Type B pancreatic cell (in vitro differentiated cells): ENCODE measurements at regions not wholly inside any gene's neighbourhood (a gene's known extent, or its start where the extent isn't known, plus 50 kb on each side); places are given as distances from the start of the nearest gene placed in this dataset.

Experiments
- DNase-seq: peaks from one replicate; pipeline ENCODE4 v3.0.0; 2021; ENCODE audit warnings: mixed read lengths; ENCODE audit not compliant: unreplicated experiment; ENCODE audit errors: extremely low spot score
- H3K27ac Mint-ChIP-seq: 2 replicates; pipeline ENCODE4 v1.8.0; 2021; ENCODE audit warnings: mild to moderate bottlenecking, mixed read lengths
- H3K27me3 Mint-ChIP-seq: 2 replicates; pipeline ENCODE4 v1.8.0; 2021; ENCODE audit warnings: mixed read lengths
- H3K36me3 Mint-ChIP-seq: 2 replicates; pipeline ENCODE4 v1.8.0; 2021; ENCODE audit warnings: mixed read lengths
- H3K4me1 Mint-ChIP-seq: one replicate; pipeline ENCODE4 v1.8.0; 2021; ENCODE audit warnings: mixed read lengths; ENCODE audit not compliant: unreplicated experiment
- H3K4me3 Mint-ChIP-seq: 2 replicates; pipeline ENCODE4 v1.8.0; 2021; ENCODE audit warnings: mild to moderate bottlenecking, mixed read lengths
- H3K9me3 Mint-ChIP-seq: 2 replicates; pipeline ENCODE4 v1.8.0; 2021; ENCODE audit warnings: mixed read lengths
- CTCF ChIP-seq: fragments of 200-600 bp; sonication (generic); conservative IDR thresholded peaks from 2 replicates; pipeline ENCODE4 v1.5.0; 2021; ENCODE audit warnings: antibody characterized with exemption, mild to moderate bottlenecking

GRCh38 chr2:19046986-19047780, 311.2 kb downstream of the OSR1 start:
- no peak overlapping the region for H3K4me3 Mint-ChIP-seq
- no peaks in the 10 kb centered on the region for H3K27me3 Mint-ChIP-seq
- TF ChIP-seq CTCF, result no peak
- no peak overlapping the region for H3K27ac Mint-ChIP-seq
- peaks cover 12% of the 10 kb centered on the region for H3K4me1 Mint-ChIP-seq
- no peaks in the 10 kb centered on the region for H3K36me3 Mint-ChIP-seq
- no peak for DNase-seq
- H3K9me3 Mint-ChIP-seq, result no peaks in the 10 kb centered on the region

GRCh38 chr2:19045151-19045550, 313.3 kb downstream of the OSR1 start:
- Mint-ChIP-seq H3K36me3 (no peaks in the 10 kb centered on the region), H3K4me3 (no peak overlapping the region), H3K4me1 (peaks cover 16% of the 10 kb centered on the region), H3K27me3 (no peaks in the 10 kb centered on the region), H3K27ac (no peak overlapping the region), H3K9me3 (no peaks in the 10 kb centered on the region)
- no peak for TF ChIP-seq CTCF
- DNase-seq, result no peak

GRCh38 chr2:19043893-19044292, 314.5 kb downstream of the OSR1 start:
- no peak overlapping the region for H3K27ac Mint-ChIP-seq
- TF ChIP-seq CTCF, result no peak

GRCh38 chr2:19041434-19042041, 316.9 kb downstream of the OSR1 start:
- no peaks in the 10 kb centered on the region for H3K9me3 Mint-ChIP-seq
- no peak overlapping the region for H3K4me3 Mint-ChIP-seq
- H3K4me1 Mint-ChIP-seq, result peaks cover 16% of the 10 kb centered on the region
- H3K36me3 Mint-ChIP-seq, result no peaks in the 10 kb centered on the region
- no peak overlapping the region for H3K27ac Mint-ChIP-seq
- no peaks in the 10 kb centered on the region for H3K27me3 Mint-ChIP-seq
- no peak for TF ChIP-seq CTCF
- DNase-seq, result no peak

More at GRCh38 chr2:19043893-19044292, 314.5 kb downstream of the OSR1 start:
- H3K27me3 Mint-ChIP-seq, result no peaks in the 10 kb centered on the region
- H3K4me3 Mint-ChIP-seq, result no peak overlapping the region
- no peak for DNase-seq
- no peaks in the 10 kb centered on the region for H3K9me3 Mint-ChIP-seq
- peaks cover 13% of the 10 kb centered on the region for H3K4me1 Mint-ChIP-seq
- H3K36me3 Mint-ChIP-seq, result no peaks in the 10 kb centered on the region

GRCh38 chr2:19038071-19039015, 320.1 kb downstream of the OSR1 start:
- TF ChIP-seq CTCF, result no peak
- Mint-ChIP-seq H3K27me3 (no peaks in the 10 kb centered on the region), H3K36me3 (no peaks in the 10 kb centered on the region), H3K27ac (no peak overlapping the region), H3K4me1 (peaks cover 16% of the 10 kb centered on the region), H3K9me3 (no peaks in the 10 kb centered on the region), H3K4me3 (no peak overlapping the region)
- DNase-seq, result no peak
